DMS153 treated with DMSO at 0.1 percent for 48 hours (cell line): ENCODE measurements at regions not wholly inside any gene's neighbourhood (a gene's known extent, or its start where the extent isn't known, plus 50 kb on each side); places are given as distances from the start of the nearest gene placed in this dataset.
A peak's percentile ranks its signal among the peaks of the same experiment; 100 is the strongest.

Experiments
- DNase-seq: peaks from one replicate; lab custom pipeline; 2025; ENCODE audit not compliant: unreplicated experiment; lab: John Stamatoyannopoulos, UW

DNA sequence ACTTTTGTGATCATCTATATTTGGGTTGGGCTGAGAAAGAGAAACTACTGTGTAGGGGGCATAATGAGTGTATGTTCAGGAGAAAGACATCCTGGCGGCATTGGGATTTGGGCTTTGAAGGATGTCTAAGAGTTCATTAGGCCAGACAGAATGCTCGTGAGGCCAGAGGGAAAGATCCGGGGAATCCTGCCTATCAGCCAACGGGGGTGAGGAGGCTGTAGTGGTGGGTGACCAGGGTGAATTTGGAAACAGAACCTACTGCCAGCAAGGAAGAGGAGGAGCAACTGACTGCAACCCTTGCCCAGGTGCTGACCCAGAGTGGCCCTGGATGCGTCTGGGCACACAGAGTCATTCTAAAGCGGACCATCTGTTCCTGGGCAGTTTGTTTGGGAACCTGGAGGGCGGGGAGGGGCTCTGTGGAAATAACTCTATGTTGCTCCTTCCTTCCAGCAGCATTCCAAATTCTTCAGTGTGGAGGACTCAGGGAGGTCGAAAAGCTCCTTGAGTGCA, 56.9 kb upstream of the ECE1 start:
- no peak for DNase-seq

DNA sequence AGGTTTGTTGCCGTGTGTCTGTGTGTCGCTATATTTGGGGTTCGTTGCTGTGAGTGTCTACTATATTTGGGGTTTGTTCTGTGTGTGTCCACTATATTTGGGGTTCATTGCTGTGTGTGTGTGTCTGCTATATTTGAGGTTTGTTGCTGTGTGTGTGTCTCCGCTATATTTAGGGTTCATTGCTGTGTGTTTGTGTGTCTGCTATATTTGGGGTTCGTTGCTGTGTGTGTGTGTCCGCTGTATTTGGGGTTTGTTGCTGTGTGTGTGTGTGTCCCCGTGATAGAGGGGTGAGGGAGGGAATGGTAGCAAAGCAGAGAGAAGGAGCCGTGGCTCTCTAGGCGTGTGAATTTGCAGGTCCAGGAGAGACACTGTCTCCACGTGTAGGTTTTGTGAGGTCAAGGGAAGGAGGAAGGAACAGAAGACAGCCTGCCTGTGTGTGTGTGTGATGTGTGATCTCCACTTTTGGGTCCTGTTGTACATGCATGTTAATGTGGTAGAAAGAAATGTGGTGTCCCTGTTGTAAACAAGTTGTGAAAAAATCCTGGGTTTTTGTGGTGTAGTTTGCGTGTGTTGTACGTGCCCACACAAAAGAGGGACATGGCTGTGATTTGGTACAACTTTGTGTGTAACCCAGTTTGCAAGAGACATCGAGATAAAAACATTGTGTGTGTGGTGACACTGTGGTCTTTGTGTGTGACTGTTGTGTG, 56.3 kb upstream of the ECE1 start:
- no peak for DNase-seq

DNA sequence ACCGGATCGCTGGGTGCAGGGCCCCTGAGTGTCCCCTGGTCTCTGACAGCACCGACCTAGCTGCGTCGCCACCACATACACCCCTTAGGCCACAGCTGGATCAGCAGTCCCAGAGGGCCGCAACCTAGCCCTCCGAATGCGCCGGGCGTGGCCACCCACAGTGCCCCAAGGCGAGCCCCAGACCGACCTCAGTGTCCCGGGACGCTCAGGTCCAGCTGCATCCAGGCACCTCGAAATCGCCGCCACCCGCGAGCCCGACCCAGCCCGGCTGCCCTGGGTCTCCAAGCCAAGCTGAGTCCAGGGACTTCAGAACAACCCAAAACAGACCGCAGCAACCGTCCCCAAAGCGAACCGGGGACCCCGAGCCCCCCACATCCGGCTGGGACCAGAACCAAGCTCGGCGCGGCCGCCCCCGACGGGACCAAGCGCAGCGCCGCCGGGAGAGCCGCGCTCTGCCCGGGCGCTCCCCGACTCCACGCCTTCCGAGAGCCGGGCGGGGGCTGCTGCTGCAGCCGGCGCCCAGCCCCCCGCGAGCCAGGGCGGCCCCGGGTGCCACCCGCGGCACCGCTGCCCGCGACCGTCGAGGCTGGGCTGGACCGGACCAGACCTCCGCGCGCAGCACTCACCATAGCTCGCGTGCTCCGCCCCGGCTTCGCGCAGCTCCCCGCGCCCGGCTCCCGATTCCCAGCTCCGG, 54.6 kb upstream of the ECE1 start:
- DNase-seq, result no peak

DNA sequence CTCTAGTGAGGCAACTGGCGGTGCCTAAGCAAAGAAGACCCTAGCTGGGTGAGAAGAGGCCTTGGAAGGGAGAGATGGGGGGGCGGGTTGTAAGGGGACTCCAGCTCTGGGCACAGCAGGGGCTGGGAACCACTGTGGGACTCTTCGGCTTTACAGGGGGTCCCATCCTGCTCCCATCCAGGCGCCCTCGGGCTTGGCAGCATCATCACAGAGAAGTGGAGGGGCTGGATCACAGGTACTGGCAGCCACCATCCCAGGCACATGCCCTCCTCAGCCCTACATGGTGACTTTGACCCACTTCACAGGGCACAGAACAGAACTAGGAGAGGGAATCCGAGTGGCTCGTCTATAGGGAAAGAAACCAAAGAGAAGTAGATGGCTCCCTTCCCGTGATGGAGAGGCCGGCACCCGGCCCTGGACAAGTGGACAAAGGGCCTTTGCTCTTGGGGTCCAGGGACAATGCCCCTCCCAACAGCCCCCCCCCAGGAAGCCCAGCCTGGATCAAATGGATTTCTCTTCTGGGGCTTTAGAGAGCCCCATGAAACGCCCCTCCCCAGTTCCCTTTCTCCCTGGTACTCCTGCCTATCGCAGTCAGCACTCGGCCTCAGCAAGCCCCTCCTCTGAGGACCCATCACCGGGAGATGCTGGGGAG, 54.0 kb upstream of the ECE1 start:
- no peak for DNase-seq

DNA sequence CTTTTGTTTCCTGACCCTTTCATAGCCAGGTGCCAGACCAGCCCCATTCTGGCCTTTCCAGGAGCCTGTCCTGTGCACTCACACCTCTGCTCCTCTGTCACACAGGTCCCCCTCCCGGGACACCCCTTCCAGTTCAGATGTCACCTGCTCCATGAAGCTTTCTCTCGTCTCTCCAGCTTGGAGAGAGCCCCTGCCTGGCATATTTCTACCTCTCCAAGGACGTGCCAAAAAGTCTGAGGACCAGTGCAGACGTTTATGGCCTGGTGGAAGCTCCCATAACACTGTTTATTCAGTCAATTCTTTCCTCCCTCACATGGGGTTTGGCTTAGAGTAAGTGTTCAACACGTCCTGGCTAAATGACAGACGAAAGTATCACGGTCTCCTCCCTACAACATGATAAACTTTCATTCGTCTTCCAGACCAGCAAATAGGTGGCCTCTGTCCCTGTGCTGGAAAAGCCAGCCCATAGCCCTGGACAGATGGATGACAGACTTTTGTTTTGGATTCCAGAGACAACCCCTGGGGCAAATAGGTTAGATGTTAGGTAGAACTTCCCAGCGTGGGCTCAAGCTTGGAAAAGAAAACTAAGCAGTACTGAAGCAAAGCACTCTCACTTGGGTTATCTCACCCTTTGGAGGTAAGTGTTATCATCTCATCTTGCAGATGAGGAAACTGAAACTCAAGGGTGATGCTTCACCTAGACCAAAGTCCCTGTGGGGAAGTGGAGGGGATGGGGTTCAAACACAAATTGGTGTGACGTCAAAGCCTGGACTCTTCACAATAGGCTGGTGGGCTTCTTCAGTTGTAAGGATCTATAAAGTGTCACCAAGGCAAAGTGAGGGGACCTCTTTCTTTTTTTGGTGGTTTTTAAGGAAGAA, 52.9 kb upstream of the ECE1 start:
- no peak for DNase-seq

DNA sequence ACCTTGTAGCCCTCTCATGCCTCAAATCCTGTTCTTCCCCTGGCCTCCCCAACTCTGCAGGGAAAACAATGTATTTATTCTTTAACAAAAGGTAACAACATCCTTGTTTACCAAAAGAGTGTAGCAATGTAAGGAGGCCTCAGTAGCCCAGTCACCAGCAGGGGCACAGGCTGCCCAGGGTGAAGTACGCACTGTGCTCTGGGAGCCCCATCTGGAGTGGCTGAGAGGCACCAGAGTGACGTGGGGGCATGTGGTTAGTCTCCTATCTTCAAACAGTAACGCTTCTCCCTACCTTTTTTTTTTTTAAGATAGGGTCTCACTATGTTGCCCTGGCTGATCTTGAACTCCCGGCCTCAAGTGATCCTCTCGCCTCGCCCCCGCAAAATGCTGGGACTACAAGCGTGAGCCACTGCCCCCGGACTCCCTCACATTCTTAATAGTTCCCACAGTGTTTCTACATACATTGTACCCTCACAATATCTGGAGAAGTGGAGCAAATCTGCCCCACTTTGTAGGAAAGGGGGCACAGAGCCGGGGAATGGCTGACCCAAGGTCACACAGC, 51.3 kb upstream of the ECE1 start:
- DNase-seq, result no peak

DNA sequence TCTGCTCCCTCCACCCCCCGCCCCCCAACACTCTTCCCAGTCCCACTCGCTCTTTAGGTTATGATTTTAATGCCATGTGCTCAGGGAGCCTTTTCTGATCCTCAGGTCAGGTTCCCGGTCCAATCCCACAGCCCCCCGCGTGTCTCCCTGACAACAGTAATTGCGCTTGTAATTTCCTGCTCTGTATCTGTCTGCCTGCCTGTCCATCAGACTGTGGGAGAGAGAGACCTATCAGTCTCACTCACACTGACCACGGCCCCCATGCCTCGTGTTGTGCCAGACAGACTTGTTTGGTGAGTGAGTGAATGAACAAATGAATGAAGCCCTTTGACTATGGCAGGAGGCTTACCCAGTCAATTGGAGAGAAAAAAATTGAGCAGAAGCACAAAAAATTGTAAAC, 50.8 kb upstream of the ECE1 start:
- peak; percentile 59 for DNase-seq

DNA sequence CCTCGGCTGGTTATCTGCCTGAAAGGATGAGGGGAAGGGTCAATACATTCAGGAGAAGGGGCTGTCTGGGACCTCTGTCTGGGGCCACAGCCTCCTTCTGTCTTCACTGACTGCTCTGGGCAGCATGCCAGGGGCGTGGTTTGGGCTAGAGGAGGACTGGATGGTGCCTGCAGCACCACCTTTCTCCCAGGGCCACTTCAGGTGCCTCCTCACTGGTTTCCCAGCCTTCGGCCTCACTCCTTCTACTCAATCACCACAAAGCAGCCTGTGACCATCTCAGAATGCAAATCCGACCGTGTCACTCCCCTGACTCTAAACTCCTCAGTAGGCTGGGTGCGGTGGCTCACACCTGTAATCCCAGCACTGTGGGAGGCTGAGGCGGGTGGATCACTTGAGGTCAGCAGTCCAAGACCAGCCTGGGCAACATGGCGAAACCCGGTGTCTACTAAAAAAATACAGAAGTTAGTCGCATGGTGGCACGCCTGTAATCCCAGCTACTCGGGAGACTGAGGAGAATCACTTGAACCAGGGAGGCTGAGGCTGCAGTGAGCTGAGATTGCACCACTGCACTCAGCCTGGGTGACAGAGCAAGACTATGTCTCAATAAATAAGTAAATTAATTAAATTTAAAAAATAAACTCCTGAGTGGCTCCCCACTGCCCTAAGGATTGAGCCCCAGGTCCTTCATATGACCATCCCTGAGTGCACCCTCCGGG, 50.1 kb upstream of the ECE1 start:
- DNase-seq, result peak; percentile 35
